GM18508 (cell line): ENCODE measurements at regions not wholly inside any gene's neighbourhood (a gene's known extent, or its start where the extent isn't known, plus 50 kb on each side); places are given as distances from the start of the nearest gene placed in this dataset.
"Not testable (repeated sequence)": the region's sequence is repeated elsewhere in the genome, so short reads cannot be mapped to it uniquely, and the experiment has no call there.

Source experiments
- ATAC-seq: cut with Tn5 transposase; IDR thresholded peaks from one replicate; pipeline ENCODE4 v1.9.1; 2021; ENCODE audit warnings: moderate number of reproducible peaks; ENCODE audit not compliant: insufficient read depth, unreplicated experiment

GRCh38 chr2:59282374-59283057, 1041.4 kb upstream of the FANCL start:
- ATAC-seq = no peak

- no peak for ATAC-seq
Observed at GRCh38 chr2:59277671-59278070, 1036.5 kb upstream of the FANCL start.

- ATAC-seq = peak; percentile 47
Observed at GRCh38 chr2:59276917-59277316, 1035.8 kb upstream of the FANCL start.

- ATAC-seq = no peak
Observed at GRCh38 chr2:59276033-59276432, 1034.9 kb upstream of the FANCL start.

- no peak for ATAC-seq
Observed at GRCh38 chr2:59266453-59266852, 1025.3 kb upstream of the FANCL start.

GRCh38 chr2:59259913-59260312, 1018.8 kb upstream of the FANCL start:
- no peak for ATAC-seq

- no peak for ATAC-seq
Observed at GRCh38 chr2:59256290-59256689, 1015.2 kb upstream of the FANCL start.

- ATAC-seq = no peak
Observed at GRCh38 chr2:59254279-59254678, 1013.2 kb upstream of the FANCL start.

GRCh38 chr2:59250307-59250677, 1009.2 kb upstream of the FANCL start:
- ATAC-seq = no peak

GRCh38 chr2:59249441-59250306, 1008.5 kb upstream of the FANCL start:
- ATAC-seq = no peak

GRCh38 chr2:59239146-59239545, 998.0 kb upstream of the FANCL start:
- no peak for ATAC-seq

GRCh38 chr2:59237311-59237710, 996.2 kb upstream of the FANCL start:
- ATAC-seq = no peak

GRCh38 chr2:59236723-59237122, 995.6 kb upstream of the FANCL start:
- ATAC-seq = no peak

- no peak for ATAC-seq
Observed at GRCh38 chr2:59233920-59234319, 992.8 kb upstream of the FANCL start.

- no peak for ATAC-seq
Observed at GRCh38 chr2:59233448-59233847, 992.3 kb upstream of the FANCL start.

GRCh38 chr2:59232394-59233165, 991.5 kb upstream of the FANCL start:
- peak; percentile 89 for ATAC-seq

GRCh38 chr2:59226362-59226761, 985.2 kb upstream of the FANCL start:
- not testable (repeated sequence) for ATAC-seq

- no peak for ATAC-seq
Observed at GRCh38 chr2:59223742-59224141, 982.6 kb upstream of the FANCL start.

GRCh38 chr2:59217360-59217759, 976.2 kb upstream of the FANCL start:
- no peak for ATAC-seq

GRCh38 chr2:59206361-59206760, 965.2 kb upstream of the FANCL start:
- ATAC-seq = no peak

GRCh38 chr2:59204040-59204439, 962.9 kb upstream of the FANCL start:
- no peak for ATAC-seq
